EH (cell line): ENCODE measurements at regions not wholly inside any gene's neighbourhood (a gene's known extent, or its start where the extent isn't known, plus 50 kb on each side); places are given as distances from the start of the nearest gene placed in this dataset.
"Not testable (repeated sequence)": the region's sequence is repeated elsewhere in the genome, so short reads cannot be mapped to it uniquely, and the experiment has no call there.

Experiments
- DNase-seq: peaks from one replicate; pipeline ENCODE4 v3.0.0-alpha.2; 2015; ENCODE audit warnings: low read depth

DNA sequence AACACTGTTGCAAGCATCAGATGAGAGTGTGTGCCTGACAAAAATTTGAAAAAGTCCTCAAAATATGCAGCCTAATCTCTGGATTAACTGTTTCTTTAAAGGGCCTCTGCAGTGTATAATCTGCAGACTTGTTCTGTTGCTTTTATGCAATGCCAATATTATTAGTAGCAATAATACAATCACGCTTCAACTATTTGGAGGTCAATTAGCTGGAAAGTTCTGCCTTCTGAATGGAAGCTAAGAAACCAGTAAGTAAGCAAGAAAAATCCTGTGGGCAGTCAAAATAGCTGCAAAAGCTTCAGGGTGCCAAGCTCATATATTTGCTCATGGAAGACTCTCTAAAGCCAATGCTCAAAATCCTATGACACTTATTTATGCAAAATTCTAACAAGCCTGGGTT, 153.2 kb upstream of the NR2F2 start:
- no peak for DNase-seq

- DNase-seq: no peak
These were observed 150.3 kb upstream of the NR2F2 start for GRCh38 chr15:96180087-96180748.

DNA sequence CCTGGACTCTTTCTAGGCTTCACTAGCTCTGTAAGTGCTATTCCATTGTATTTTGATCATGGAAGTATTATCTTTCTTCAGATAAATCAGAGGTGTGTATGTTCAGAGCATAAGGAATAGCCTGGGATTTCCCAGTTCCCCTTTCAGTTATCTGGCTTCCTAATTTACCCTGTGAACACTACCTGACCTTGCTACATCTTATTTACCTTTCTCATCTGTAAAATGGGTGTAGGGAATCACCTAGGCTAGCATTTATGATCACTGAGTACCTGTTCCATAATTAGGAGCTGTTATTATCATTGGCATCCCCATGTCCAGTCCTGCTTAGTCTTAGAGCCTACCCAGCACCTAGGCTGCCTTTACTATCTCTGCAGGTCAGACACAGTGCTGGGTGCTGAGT, 149.3 kb upstream of the NR2F2 start:
- no peak for DNase-seq

DNA sequence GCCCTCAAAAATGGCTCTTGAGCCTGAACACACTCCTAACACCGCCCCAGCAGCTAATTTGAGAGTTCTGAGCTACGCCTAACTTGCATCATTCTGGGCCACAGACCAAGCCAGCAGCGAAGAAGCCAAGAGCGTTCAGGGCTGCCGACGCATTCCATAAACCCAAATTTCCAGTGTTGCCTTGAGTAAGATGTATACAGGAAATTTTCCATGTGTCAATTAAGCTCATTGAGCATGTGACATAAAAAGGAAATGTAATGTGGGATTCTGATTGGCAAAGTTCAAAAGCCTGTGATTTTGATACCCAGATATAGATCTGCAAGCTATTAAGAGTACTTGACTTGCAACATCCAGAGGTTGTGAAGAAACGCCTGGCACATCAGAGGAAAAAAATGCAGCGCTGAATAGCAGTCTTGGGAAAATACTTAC, 148.6 kb upstream of the NR2F2 start:
- peak; percentile 93 for DNase-seq

DNA sequence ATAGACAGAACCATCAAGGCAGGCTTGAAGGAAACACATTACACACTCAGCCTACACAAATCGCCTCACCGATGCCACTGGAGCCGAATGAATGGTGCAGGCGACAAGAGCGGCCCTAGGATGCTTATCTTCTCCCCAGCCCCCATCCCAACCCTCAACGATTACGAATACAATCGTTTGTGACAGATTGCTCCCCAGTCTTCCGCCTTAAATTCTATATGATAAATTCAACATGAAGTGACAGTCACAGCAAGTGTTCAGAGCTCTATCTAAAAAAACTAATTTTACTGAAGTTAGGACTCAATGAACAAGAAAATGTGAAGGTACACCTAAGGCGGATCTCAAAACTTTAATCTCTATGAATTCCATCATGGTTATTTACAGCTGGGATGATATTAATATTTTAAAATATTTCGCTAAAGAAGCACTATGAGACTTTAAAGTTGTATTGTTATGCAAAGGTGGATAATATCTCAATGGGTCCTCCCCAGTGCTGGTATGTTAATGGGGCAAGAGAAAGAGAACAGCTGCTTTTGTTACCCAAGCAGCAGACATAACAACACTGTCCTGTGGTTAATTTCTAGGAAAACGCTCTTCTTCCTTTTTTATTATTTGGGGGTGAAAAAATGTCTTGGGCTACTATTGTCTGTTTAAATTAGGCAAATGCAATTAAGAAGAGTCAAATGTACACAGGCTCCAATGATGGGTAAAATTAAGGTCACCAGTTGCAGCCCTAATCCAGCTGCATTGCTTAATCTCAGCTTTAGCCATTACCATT, 147.6 kb upstream of the NR2F2 start:
- no peak for DNase-seq

GRCh38 chr15:96183514-96183850, 147.0 kb upstream of the NR2F2 start:
- DNase-seq: no peak

GRCh38 chr15:96183867-96184266, 146.6 kb upstream of the NR2F2 start:
- no peak for DNase-seq

DNA sequence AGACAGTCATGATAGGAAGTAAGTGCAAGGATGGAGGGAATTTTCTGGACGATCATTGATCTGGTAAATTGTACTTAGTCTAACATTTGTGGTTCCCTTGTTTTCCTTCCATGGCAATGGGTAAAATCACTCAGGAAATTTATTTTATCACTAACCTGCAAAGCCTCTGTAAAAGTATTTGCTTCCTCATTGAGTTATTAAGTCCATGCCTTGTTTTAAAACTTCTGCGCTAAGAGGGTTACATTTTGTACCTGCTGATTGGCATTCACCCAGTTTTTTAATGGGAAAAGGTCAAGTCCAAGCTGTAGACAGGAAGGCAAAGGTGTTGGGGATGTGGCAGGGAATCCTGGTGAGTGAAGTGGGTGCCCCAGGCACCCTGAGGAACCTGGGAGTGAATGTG, 146.2 kb upstream of the NR2F2 start:
- DNase-seq: no peak

- DNase-seq: no peak
These were observed 144.4 kb upstream of the NR2F2 start for GRCh38 chr15:96186105-96186504.

GRCh38 chr15:96187341-96188305, 142.9 kb upstream of the NR2F2 start:
- no peak for DNase-seq

DNA sequence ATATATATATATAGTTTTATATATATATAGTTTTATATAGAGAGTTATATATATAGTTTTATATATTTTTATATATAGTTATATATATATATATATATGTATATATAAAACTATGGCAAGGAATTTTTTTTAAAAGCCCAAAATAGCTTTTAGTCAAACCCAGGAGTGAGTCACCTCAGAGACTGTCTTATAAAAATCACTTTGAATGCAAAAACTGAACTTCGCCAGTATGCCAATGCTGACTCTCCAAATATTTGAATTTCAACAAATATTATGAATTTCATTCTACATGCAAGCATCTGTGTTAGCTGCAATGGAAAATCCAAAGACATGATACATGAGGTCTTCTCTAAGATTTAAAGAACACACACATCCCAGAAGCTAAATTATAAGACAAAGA, 132.8 kb upstream of the NR2F2 start:
- DNase-seq: peak; percentile 24

- no peak for DNase-seq
These were observed 131.4 kb upstream of the NR2F2 start for GRCh38 chr15:96199111-96199510.

DNA sequence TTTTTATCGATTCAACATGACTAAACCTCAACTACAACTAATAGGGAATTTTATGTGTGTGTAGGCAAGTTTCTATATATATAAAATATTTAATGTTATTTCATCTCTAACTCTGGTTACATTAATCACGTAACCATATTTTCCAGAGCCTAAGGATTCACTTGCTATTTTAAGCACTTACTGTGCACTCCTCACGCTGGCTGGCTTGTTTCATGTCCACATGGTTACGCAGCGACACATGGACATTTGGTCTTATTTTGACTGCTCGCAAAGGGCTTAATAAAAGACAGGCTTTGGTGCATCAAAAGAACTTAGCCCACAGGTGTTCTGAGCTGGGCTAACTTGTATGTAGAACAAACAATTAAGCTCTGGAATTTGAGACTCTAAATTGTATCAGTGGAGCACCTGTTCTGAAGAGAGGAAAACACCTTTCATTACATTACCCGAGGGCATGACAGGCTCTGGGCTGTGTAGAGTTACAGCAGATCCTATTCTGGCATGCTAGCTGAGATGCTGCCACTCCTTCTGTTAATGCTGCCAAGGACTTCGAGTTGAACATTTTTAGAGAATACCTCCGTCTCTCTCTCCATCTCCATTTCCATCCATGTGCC, 130.0 kb upstream of the NR2F2 start:
- no peak for DNase-seq

DNA sequence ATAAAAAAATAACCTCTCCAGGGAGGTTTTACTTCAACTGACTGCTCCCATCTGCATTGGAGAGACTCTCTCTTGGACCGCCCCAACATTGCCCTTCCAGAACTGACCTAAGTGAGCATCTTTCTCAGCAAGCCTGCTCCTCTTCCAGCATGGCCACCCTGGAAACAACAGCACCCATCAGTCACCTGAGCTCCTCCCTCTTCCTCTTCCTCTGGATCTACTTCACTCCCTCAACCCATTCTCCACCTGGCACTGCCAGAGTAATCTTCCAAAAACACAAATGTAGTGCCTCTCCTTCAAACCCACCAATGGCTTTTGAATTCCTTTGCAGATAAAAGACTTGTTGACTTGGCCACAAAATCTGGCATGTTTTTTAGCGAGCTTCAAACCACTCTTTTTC, 128.8 kb upstream of the NR2F2 start:
- no peak for DNase-seq

DNA sequence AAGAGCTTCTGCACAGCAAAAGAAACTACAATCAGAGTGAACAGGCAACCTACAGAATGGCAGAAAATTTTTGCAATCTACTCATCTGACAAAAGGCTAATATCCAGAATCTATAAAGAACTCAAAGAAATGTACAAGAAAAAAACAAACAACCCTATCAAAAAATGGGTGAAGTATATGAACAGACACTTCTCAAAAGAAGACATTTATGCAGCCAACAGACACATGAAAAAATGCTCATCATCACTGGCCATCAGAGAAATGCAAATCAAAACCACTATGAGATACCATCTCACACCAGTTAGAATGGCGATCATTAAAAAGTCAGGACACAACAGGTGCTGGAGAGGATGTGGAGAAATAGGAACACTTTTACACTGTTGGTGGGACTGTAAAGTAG, 124.9 kb upstream of the NR2F2 start:
- not testable (repeated sequence) for DNase-seq

DNA sequence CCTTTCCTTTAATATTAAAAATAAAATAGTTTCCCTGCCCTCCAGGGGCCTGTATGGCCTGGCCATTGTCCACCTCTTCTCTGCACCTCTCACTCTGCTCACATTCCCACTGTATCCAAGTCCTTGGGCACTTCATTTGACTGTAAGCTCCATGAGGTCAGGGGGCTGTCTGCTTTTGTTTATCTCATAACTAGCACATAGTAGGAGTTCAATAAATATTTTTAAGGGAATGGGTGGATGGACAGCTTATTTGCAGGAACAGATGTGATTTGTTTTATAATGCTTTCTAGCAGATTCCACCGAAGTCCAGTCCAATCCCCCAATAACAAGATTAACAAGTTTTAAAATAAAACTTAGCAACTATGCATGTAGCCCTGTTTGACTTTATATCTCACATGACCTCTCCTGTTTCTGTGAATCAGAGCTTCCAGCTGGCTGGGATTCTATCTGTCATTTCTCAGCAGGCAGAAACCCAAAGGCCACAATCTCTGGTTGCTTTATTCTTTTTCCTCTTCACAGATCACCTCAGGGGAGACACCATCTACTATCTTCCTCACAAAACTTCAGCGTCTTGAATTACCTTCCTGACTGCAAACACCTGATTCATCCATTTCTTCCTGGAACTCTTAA, 123.0 kb upstream of the NR2F2 start:
- DNase-seq: peak; percentile 13

GRCh38 chr15:96209285-96209735, 121.2 kb upstream of the NR2F2 start:
- DNase-seq: no peak

DNA sequence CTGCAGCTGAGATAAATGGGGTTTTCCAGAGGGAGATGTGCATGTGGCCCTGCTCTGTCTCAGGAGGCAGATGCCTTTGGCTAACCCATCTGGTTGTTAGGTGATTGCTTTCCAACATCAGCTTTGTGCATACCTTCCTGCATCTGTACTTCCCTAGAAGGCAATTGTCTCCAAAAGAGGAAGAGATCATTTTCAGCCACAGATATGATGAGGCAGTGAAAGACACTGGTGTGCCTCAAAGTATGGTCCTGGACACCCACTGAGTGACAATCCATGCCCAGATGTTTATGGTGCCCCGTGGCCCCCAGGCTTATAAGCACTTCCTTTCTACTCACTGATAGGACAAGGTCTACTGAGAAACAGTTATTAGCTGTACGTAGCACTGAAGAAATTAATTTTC, 117.5 kb upstream of the NR2F2 start:
- no peak for DNase-seq

GRCh38 chr15:96213896-96214295, 116.6 kb upstream of the NR2F2 start:
- no peak for DNase-seq

DNA sequence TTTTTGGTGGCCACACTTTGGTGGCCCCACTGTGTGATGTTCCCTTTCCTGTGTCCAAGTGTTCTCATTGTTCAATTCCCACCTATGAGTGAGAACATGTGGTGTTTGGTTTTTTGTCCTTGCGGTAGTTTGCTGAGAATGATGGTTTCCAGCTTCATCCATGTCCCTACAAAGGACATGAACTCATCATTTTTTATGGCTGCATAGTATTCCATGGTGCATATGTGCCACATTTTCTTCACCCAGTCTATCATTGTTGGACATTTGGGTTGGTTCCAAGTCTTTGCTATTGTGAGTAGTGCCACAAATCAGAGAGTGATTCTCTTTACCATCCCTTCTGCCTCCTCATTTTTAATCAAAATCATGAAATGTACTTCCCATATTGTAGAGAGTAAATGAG, 114.0 kb upstream of the NR2F2 start:
- DNase-seq: not testable (repeated sequence)

DNA sequence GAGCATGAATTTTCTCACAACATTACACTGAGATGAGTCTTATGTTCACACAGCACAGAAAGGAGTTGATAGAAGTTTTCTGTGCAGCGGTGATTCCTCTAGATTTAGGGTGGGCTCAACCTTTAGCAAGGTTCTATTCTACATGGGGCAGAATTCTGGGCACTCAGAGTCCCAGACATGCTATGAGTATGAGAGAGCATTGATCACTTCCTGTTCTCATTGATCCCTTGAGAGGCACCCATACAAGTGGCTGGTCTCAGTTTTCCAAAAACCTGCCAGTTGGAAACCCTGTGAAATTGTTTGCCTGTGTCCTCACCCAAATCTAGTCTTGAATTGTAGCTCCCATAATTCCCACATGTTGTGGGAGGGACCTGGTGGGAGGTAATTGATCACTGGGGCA, 112.5 kb upstream of the NR2F2 start:
- no peak for DNase-seq
